ENCODE measurements at regions not wholly inside any gene's neighbourhood (a gene's known extent, or its start where the extent isn't known, plus 50 kb on each side); places are given as distances from the start of the nearest gene placed in this dataset.

- no peak for TF ChIP-seq POLR2A (IDR thresholded peaks at IDR 0.05)
- TF ChIP-seq CTCF (IDR thresholded peaks at IDR 0.05) = no peak
These were observed 60.0 kb downstream of the ING1 start for GRCh38 chr13:110773480-110773879.
